IPS-NIHi7 (cell line): ENCODE measurements at regions not wholly inside any gene's neighbourhood (a gene's known extent, or its start where the extent isn't known, plus 50 kb on each side); places are given as distances from the start of the nearest gene placed in this dataset.

Experiments used
- DNase-seq: peaks from one replicate; pipeline ENCODE4 v3.0.0; 2012; ENCODE audit warnings: mixed read lengths; ENCODE audit errors: extremely low spot score

DNA sequence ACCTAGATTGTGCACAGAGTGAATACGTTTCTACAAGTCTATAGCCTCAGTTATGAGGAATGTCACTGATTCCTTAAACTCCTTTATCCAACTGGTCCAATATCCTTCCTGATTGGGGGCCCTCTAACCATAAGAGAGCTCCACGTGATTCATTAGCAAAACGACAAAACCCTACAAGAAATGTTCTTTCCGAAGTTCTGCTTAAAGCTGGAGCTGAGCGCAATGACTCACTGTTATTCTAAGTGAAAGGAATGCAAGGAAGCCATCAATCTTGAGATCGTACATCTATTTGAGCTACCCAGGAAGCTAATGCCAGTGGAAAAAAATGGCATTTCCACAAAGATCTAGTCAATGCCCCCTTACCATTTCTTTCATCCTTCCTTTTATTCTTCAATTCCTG lies 354.9 kb upstream of the CDH20 start:
- no peak for DNase-seq

DNA sequence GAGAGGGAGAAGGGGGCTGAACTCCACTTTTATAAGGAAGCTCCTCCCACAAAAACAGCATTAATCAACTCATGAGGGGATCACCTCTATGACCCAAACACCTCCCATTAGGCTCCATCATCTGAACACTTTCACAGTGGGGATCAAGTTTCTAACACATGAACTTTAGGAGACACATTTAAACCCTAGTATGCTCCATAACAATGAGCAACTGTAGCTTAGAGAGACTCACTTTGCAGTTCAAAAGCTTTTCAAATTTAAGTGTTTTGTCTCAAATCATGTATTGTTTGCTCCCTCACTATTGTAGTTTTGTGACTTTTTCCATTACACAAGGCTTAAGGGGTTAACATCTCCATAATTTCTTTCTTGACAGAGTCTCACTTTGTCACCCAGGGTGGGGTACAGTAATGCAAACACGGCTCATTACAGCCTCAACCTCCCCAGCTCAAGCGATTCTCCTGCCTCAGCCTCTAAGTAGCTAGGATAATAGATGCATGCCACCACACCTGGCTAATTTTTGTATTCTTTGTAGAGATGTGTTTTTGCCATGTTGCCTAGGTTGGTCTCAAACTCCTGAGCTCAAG lies 352.7 kb upstream of the CDH20 start:
- no peak for DNase-seq

DNA sequence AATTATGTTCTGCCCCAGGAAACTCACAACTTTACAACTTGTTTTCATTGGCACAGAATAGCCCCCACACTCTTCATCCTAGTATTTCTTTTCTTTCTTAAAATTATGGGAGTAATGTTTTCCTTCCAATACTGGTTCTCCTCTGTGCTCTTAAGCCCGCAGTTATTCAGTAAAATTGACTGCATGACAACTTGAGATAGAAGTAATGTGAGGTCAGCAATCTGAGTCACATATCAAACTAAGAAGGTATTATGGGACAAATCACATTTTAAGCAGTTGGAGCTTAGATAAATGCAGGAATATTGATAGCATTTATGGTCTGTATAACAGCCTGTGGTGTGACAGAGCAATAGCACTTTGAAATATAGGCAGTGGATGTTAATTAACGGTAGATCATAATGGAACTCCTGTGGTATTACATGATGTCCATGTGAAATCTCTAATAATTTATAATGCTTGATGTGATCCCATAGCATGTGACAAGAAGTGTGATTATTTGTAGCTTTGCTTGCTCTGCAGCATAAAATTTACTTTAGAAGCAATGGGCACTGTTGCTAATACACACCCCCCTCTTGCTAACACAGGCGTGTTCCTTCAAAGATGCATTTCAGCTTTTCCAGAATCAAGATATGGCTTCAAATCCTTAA lies 351.4 kb upstream of the CDH20 start:
- DNase-seq: no peak

DNA sequence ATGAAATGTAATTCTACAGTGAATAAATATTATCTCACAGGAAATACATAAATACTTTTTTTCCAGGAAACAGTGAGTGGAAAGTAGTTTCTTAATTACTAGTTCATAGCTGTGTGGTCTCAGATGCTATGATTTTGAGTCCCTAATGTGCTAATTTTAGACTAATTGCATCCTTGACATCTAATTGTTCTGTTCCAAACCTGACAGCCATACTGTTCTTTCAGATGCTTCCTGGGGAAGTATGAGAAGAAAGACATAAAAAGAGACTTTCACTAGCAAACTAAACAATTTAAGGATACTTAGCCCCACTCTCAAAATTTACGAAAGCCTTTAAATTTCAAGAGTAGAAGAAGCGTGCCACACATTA lies 350.9 kb upstream of the CDH20 start:
- no peak for DNase-seq

DNA sequence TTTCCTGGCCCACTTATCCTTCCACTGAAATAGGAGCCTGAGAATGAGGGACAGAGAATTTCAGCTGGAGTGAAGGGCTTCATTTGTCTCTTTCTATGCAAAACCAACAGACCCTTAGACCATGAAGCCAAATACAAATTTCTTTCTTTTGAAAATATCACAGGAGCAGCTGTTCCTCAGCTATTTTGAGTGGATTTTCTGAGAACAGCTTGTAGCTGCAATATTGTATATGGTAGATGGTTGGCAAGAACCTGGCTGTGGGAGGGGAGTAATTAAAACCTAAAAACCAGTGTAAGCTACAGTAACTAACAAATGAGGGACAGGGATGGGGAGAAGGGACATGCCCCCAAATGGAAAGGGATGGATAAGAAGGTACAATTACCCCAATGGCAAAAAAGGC lies 350.3 kb upstream of the CDH20 start:
- no peak for DNase-seq

DNA sequence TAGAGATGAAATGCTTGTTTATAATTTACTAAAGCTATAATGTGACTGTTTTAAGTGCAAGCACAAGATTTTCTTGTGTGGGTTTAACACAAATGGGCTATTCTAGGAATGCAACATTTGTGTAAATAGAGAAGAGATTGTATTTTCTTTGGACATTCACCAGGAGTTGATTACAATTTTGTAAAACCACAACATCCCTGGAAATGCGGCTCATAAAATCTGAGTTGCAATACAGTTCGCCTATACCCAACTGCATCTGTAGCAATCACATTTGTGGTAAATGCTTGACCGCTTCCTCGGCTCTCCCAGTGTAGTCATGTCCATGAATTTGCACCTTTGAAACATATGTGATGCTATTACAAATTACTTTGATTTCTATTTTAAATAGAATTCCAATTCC lies 348.7 kb upstream of the CDH20 start:
- no peak for DNase-seq

DNA sequence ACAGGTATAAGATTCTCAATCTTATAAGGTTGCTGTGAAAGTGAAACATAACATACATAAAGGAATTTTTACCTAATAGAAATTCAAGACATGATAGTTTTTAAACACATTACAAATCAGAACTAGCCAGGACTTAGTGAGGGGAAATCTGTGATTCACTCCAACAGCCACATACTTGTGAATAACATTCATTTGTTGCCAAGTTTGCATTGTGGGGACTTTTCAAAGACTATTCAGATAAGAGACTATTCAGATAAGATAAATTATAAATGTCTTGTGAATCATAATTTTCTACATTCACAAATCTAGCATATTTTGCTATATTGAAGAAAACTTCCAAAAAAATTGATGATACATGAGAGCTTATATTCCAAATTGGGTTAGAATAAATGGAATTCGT lies 345.3 kb upstream of the CDH20 start:
- DNase-seq: no peak

DNA sequence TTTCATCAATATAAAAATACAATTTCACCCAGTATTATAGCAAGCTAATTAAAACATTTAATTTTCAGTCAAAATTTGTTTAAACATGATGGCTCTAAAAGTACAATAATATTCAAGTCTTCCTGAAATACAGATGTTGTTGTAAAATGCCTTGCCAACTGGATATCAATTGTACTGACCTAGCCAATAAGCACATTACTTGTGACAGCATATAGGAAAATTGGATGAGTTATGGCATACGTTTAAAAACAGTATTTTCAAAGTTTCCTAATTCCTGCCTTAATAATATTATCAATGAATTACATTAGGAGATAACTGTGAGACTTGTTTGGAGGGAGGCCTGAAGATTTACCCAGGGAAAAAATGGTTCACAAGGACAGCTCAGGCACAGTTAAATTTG lies 336.9 kb upstream of the CDH20 start:
- DNase-seq: no peak

DNA sequence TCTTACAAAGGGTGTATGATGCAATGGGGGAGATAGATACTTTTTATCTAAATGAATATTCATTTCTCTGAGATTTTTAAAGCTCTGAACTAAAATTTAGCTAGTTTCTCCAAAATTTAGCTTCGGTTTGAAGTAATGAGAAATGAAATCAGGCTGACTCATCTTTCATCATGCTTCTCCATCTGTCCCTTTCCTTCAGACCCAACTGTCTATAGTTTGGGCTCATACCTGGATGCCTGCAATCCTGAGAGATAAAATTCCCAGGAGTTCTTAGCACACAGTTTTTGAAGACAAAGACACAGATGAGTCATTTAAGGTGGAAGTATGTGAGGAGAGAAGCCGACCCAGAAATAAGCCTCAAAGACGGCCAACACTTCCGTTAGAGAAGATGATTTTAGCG lies 336.4 kb upstream of the CDH20 start:
- DNase-seq: no peak

DNA sequence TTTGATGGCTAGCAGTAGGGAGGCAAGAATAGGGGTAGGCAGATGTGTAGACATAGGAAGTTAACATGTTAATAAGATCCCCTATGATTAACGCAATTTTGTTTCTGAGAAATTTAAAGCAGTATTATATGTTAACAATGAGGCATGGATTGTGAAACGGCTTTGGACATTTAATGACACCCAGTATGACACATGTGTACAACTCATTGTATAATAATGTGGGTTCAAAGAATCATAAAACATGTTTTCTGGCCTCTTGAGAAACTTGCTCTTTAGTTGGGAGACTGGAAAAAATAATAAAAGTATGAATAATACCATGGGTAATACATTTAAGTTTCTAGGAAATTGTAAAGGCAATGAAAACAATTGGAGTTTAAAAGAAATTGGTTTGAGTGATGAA lies 332.1 kb upstream of the CDH20 start:
- DNase-seq: no peak

DNA sequence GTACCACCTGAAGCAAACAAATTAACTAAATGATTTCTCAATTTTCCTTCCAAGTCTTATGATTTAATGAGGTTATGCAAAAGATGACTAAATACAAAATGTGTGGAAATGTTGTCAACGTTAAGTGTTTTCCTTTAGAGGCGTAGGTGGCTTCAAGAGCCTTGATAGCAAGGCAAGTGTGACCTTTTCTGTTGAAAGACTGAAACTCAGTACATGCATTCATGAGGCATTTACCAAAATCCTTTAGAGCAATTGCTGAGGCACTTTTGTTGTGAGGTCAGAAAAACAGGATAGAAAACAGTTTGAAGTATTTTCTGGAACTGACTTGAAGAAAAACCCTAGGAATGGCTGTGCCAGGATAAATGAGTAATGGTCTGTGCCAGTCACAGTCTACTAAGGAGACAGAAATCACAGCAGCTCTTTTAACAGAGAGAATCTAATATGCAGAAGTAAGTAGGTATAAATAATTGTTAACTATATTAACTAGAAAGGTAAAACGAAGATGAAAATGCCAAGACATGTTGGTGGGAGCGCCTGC lies 326.5 kb upstream of the CDH20 start:
- DNase-seq: no peak

DNA sequence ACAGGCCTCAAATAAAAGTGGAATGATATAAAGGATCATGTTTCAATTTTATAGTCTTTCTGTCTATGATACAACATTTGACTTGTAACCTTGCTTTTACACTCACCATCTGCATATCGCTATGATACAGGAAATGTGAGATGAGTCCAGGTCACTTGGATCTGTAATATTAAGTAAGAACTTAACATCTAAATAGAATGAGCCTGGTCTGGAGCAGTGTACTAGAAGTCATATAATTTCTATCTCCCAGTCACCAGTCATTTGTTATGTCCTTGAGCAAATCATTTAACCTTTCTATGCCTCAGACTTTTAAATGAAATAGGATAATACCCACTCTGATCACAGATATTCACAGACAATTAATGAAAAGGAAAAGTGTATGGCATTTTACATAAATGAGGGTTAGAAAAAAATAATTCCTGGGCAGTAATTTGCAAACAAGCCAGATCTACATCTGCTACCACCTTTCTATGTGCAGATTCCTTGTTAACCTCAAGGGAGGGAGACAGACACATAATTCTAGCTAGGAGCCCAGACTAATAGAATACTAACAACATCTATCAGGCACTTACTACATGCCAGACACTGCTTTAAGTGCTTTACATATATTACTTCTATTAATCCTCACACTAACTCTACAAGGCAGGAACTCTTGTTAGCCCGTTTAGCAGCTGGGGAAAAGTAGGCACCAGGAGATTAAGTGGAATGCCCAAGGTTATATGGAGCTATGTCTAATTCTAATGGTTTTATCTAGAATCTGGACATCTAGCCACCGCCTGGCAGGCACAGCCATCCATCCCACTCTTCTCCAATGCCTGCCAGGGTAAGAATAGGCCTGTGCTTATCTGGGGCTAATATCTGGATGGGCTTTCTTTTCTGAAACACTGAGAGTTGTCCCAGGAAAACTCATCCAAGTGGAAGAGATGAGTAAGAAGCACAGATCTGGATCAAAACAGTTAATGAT lies 313.6 kb upstream of the CDH20 start:
- DNase-seq: no peak

DNA sequence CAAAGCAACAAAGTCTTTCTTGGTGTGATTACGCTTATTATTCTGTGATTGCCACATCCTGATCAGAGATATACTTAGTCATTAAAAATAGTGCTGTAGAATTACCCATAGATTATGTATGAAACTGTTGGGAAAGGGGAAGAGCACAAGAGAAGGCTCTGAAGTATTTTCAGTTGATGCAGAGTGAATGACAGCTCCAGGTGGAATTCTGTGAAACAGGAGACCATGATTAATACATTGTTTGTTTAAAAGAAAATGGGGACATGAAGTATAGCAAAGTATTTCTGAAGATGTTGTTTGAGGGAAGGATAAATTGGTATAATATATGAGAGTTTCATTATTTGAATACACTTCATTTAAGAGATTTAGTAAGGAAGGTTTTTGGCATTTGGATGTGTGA lies 307.6 kb upstream of the CDH20 start:
- DNase-seq: no peak

DNA sequence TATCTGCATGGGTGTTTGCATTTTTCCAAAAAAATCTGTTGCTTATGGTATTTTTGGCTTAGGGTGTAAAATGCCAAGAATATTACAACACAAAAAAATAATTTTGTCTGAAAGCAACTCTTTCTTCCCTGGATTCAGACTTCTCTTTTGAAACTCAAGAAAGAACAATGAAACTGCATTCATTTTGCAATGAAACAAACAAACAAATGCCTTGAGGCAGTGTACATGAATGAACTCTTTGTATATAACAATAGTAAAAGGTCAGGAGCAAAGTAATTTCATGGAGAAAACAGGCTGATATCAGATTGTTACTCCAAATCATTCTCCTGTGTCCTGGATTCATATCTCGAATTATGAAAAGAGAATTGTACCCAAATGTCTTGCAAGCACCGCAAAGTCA lies 301.6 kb upstream of the CDH20 start:
- DNase-seq: no peak

DNA sequence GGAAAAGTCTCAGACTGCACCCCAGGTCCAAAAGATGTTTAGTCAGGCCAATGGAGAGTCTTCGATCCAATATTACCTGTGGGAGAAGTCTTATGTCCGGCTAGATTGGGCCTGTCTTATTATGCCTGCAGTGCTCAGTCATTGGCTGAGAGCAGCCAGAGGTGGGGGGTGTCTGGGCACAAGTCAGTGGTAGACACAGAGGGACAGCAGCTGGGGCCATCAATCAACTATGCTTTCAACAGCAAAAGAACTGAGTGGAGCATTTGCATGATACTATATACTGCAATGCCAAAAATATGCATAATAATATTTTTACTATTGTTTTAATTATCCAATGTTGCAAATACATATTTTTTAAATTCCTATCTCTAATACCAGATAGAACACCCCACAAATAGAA lies 298.6 kb upstream of the CDH20 start:
- no peak for DNase-seq

DNA sequence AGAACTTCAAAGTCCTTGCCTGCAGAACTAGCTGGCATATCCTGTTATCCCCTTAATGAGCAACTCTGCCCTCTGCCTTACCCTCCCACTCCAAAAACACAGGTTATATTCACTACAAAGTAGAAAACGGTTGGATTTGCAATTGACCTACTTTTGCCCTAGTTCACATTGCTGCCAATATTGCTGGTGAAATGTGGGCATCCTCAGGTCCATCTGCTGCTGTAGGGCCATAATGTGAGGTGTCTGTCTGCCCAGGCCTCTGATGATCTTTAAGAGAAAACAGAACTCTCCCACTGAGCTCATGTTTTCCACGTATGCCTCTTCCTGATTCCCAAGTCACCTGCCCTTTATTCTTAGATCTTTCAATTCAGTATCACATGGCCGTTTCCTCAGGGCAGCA lies 294.0 kb upstream of the CDH20 start:
- DNase-seq: no peak

DNA sequence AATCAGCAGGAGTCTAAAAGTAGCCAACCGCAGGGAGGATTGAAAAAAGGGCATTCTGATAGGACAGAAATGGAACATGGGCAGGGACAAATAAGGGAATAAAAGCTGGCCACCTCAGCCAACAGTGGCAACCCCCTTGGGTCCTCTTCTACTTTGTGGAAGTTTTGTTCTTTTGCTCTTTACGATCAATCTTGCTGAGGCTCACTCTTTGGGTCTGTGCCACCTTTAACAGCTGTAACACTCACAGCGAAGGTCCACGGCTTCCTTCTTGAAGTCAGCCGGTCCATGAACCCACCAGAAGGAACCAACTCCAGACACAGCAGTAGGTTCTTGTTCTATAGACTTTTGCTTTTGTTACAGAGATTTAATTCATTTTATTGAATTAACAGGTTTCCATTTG lies 285.4 kb upstream of the CDH20 start:
- DNase-seq: no peak

DNA sequence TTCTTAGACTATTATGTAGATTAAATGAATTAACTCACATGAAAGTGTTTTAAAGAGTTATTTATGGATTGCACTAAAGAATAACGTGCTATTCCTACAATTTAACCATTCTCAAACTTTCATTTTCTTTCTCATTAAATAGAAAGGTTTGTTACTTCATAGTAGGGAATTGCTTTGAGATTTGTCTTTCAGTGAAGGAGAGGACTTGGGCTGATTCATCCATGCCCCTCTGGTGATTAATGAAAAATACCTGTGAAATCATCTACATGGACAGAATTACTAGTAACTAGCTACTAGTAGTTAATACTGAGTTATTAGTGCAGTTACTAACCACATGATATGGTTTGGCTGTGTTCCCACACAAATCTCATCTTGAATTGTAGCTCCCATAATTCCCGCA lies 275.8 kb upstream of the CDH20 start:
- no peak for DNase-seq

DNA sequence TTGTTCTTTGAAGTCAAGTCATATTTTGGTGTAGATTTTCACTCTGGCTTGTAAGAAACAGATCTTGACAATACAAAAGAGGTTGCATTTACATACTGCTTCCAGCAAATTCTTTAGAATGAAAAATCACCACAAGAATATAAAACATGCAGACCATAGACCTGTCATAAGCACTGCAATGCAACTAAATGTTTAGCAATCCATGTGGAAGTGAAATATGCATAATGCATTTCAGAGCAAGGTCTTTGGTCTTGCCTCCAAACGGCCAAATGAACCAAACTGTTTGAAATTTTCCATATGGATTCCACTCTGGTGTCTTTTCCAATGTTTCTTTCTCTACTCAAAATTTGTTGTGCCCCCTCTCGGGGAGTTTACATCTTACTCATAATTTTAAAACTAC lies 271.0 kb upstream of the CDH20 start:
- no peak for DNase-seq

DNA sequence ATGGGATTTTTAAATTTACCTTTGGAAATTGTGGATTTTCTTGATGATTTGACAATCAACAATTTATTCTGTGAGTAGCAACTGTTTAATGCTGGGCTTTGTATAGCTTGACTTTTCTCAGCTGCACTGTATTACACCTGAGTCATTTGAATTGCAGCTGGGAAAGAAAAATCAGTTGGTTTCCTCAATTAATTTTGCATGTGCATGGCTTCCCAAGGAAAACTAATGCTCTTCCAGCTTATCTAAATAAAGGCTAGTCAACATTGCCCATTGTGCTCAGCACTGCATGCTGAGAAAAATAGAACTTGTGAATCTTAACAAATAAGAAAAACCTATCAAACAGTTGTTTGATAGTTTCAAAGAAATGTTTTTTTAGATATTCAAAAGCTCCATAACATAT lies 268.3 kb upstream of the CDH20 start:
- no peak for DNase-seq

DNA sequence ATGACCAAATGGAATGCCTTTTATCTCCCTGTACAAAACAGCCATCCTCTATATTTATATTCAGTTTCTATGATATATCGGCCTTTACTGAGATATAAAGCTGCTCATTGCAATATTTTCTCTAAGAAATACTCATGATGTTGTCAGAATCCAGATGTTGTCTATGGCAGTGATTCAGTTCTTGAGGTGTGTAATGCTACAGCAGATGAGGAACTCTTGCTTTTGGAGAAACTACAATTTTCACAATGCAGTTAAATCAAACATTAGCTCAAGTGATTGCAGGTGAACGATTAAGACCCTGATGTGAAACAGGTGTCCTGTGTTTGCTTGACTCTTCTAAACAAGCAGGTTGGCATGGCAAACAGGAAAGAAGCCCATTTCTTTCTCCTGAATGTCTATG lies 256.2 kb upstream of the CDH20 start:
- no peak for DNase-seq

DNA sequence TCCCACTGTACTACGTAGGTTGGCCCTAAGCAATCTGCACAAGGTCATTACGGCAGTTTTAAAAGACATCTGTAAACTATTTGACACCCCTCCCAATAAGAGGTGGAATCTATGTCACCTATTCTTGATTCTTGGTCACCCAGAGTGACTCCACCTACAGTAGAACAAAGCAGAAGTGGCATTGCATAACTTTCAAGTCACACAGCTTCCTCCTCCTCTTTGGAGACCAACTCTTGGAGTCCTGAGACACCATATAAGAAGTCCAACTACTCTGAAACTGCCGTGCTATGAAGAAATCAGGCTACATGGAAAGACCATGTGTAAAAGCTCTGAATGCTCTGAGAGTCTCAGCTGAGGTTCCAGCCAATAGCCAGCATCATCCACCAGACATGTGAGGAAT lies 253.5 kb upstream of the CDH20 start:
- DNase-seq: no peak

DNA sequence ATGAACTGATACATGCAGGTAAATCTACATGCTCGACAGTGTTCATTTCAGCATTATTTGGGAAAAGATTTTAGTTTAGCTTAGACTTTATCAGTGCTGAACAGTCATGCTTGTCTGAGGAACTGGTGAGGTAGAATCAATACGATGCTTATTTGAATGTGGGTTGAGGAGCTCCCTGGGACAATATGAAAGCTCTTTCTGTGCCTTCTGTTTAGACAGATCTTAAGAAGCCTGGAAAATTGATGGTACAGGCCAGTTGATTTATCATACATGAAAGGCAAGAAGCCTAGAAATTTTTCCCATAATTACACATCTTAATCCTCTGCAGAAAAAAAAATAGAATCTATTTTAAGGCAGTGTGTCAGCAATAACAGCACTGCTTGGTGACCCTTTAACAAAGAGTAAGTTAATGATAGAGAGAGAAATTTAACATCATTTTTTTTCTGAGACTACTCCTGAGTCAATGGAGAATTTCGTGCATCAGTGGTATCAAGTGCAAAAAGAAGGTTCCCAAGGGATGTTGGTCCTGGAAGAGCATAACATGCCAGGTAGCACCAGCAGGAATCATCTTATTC lies 252.2 kb upstream of the CDH20 start:
- no peak for DNase-seq
